ENCODE measurements at regions not wholly inside any gene's neighbourhood (a gene's known extent, or its start where the extent isn't known, plus 50 kb on each side); places are given as distances from the start of the nearest gene placed in this dataset.
A peak's percentile ranks its signal among the peaks of the same experiment; 100 is the strongest.

DNA sequence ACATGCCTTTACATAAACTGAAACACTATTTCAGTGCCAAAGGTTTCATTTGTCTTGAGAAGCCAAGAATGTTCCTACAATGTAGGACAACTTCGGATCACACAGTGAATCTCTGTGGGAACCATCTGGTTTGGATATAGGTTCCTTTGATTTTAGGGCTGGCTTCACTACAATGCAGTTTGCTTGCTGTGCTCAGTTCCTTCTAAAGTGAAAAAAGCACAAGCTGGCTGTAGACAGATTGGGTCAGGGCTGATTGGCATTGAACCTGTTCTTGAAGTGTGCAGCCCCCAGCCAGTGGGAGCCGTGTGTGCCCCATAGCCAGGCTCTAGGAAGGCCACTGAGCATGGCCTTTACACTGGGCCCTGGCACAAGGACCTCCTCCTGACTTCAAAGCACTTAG is 167.9 kb upstream of the HNRNPA3 start:
- DNase-seq: no peak

- DNase-seq: no peak
These were observed 163.6 kb upstream of the HNRNPA3 start for GRCh38 chr2:177048981-177049380.

- no peak for DNase-seq
These were observed 161.3 kb upstream of the HNRNPA3 start for GRCh38 chr2:177051278-177051677.

GRCh38 chr2:177052471-177052870 is 160.1 kb upstream of the HNRNPA3 start:
- no peak for DNase-seq

- no peak for DNase-seq
These were observed 159.6 kb upstream of the HNRNPA3 start for GRCh38 chr2:177053038-177053437.

DNA sequence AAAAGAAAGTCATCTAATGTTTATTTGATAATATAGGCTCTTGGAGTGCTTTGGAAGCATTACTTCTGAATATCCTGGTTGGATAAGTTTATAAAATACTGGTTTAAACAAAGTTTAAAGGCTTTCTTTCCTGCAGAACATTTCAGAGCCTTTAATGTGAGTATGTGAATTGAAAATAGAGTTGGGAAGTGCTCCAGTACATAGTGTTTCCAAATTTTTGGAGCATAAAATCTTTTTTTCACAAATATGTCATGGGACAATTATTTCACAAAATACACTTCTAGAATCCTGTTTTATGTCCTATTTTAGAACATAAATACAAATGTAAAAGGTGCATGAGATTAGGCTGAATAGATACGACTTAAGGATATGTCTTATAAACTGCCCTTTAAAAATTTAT is 158.9 kb upstream of the HNRNPA3 start:
- no peak for DNase-seq

- no peak for DNase-seq
These were observed 156.1 kb upstream of the HNRNPA3 start for GRCh38 chr2:177056481-177056929.

GRCh38 chr2:177058747-177059146 is 153.8 kb upstream of the HNRNPA3 start:
- peak; percentile 41 for DNase-seq

DNA sequence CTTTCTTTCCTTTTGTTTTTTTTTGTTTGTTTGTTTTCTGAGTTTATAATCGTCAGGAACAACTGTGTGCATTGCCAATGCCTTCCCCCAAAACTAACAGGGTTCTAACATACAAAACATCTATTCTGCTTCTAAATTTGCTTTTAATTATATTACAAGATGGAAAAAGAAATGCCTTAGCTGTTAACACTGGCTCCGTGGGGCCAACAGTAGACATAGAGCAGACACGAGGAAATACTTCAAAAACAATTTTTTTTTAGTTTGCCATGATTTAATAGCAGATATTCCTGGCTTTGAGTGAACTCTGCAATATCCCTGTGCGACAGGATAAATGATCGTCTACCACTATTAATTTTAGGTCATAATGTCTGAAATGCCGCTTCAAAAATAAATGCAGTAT is 153.3 kb upstream of the HNRNPA3 start:
- DNase-seq: no peak

- DNase-seq: no peak
These were observed 149.3 kb upstream of the HNRNPA3 start for GRCh38 chr2:177063331-177063730.

- DNase-seq: no peak
These were observed 148.2 kb upstream of the HNRNPA3 start for GRCh38 chr2:177064422-177064821.

GRCh38 chr2:177068967-177069366 is 143.6 kb upstream of the HNRNPA3 start:
- DNase-seq: no peak

- DNase-seq: no peak
These were observed 140.5 kb upstream of the HNRNPA3 start for GRCh38 chr2:177072090-177072489.

DNA sequence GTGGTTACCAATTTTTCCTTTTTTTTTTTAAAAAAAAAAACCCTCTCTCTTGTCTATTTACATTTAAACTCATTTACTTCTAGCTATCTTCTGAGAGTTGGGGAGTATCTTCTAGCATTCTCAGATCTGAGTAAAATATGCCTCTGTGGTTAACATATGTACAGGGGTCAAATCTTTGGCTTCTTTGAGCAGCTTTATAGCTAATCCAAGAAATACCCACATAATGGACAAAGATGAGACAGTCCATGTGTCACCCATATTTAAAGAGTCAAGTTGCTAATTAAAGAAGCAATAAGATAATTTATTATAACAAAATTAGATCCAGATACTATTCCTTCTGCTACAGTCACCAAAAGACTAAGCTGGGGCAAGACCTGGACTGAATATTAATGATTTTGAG is 139.0 kb upstream of the HNRNPA3 start:
- no peak for DNase-seq

GRCh38 chr2:177074099-177074710 is 138.4 kb upstream of the HNRNPA3 start:
- DNase-seq: no peak

DNA sequence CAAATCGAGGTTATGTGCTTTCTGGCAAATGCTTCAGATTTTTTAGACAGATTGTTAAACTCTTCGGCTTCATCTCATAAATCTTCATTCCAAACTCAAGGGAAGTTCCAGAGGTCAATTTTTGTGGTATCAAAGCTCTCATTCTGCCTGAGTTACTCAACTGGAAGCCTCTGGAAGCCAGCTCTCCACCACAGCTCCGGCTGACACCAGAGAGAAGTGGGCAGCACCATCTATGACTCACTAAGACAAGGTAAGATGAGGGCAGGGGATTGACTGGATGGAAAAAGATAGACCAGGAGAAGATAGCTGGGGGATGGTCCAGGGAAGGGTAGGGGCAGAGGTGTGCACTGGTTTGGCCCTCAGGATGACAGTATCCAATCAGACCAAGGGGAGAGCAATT is 137.3 kb upstream of the HNRNPA3 start:
- no peak for DNase-seq

- no peak for DNase-seq
These were observed 135.9 kb upstream of the HNRNPA3 start for GRCh38 chr2:177076636-177077179.

DNA sequence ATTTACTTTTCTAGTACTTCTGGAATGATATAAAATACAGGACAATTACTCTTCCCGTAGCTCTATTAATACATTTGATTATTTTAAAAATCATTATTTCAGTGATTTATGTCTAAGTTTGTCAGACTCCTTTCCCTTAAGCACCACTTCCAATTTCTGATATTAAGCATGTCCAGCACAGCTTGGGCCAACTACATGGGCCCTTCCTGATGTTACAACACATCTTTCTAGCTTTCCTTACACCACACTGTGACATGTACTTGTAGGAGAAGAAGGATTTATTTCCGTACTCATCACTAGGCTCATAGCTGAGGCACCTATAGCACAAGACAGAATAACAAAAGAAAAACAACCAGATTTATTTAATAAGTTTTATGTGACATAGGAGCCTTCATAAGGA is 134.8 kb upstream of the HNRNPA3 start:
- no peak for DNase-seq

DNA sequence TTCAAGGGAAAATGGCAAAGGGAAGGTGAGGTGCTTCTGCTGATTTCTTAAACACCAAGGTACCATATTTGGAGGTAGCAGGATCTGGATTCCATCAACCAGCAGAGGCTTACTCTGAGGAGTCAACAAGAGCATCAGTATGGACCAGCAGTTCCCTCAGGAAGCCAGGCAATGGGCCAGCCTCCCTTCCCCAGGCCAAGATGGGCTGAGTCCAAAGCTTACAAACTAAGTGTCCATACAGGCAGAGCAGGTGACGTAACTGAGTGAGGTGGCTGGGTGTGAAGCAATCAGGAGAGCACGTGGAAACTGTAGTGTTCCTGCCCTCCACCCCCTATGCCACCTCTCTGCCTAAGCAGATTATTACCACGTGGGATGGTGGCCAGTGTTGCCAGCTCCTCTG is 134.2 kb upstream of the HNRNPA3 start:
- DNase-seq: no peak

GRCh38 chr2:177078855-177079254 is 133.7 kb upstream of the HNRNPA3 start:
- no peak for DNase-seq

DNA sequence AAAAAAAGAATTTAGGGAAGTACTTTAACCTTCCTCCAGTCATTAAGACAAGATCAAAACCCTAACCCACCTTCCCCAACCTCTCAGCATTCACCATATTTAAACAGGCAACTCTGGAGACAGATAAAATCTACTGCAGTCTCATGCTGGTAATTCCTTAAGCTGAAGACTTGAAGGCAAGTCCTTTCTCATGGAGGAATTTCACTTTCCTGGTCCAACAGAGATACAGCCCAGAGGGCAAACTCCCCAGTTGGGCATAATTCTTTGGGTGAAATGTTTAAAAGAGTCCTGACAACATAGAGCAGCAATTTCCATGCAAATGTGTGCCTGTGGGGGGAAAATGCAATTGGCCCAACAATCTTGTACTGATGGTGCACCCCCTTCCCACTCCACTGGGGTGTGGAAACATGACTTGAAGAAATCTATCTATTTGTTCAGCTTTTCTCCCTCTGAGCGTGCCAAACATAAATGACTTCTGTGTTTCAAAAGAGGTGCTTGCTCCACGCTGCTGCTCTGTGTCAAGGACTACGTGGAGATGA is 131.8 kb upstream of the HNRNPA3 start:
- DNase-seq: no peak

GRCh38 chr2:177084607-177085006 is 128.0 kb upstream of the HNRNPA3 start:
- DNase-seq: no peak

- no peak for DNase-seq
These were observed 124.1 kb upstream of the HNRNPA3 start for GRCh38 chr2:177088529-177088928.

- no peak for DNase-seq
These were observed 121.6 kb upstream of the HNRNPA3 start for GRCh38 chr2:177090967-177091366.

DNA sequence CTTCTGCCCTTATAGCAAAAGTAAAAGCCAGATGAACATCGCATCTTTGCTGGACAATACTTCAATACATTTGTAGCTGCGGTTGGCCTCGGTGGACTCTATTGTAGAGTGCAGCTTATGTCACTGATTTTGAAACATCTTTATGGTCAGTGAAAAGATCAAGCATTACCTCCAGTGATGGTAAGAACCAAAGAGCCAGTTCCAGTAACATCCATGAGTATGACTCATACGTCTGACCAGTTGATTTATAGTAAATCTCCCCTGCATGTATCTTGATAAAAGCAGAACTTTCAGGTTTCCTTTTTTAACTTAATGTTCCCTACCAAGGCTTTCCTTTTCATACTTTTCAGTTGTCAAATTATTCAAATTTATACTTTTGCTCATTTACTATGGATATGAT is 119.2 kb upstream of the HNRNPA3 start:
- no peak for DNase-seq
